HepG2 (cell line): ENCODE measurements at regions not wholly inside any gene's neighbourhood (a gene's known extent, or its start where the extent isn't known, plus 50 kb on each side); places are given as distances from the start of the nearest gene placed in this dataset.

Source experiments
- ATAC-seq: fragments of 200-7000 bp; cut with Tn5 transposase; 3 replicates; pipeline ENCODE4 v1.9.1; 2020; ENCODE audit warnings: mild to moderate bottlenecking, moderate library complexity
- BruUV-seq: library from RNA; stranded (reverse); fragments of 400-500 nt; replicated peaks from 2 replicates; lab custom pipeline; 2021; lab: Mats Ljungman, UMichigan
- CTCF ChIA-PET: fragments of 300-600 bp; formaldehyde crosslinking; extraction: SDS; loops from one replicate; lab custom pipeline; 2021; ENCODE audit warnings: low total read pairs, inconsistent platforms, low intra/inter-chr PET ratio; lab: Yijun Ruan, JAX
- POLR2A ChIA-PET: fragments of 350-600 bp; sonication (Branson Sonifier 250); formaldehyde crosslinking; loops from one replicate; lab custom pipeline; 2020; ENCODE audit warnings: antibody characterized with exemption, inconsistent platforms; lab: Yijun Ruan, JAX
- DNase-seq: peaks from one replicate; pipeline ENCODE4 v3.0.0-alpha.2; 2015; ENCODE audit warnings: low spot score
- FAIRE-seq: peaks from 3 replicates; lab custom pipeline; 2011; peaks lifted over from hg19 to GRCh38; lab: Jason Lieb, UNC
- H2AFZ ChIP-seq: one replicate; pipeline ENCODE4 v1.6.1; 2011; ENCODE audit warnings: low read length, inconsistent platforms
- H3K27ac ChIP-seq: fragments of 300-600 bp; 3 replicates; pipeline ENCODE4 v1.8.0; 2011; ENCODE audit warnings: mixed run types, mild to moderate bottlenecking, mixed read lengths, low read length, inconsistent platforms; ENCODE audit not compliant: insufficient read depth; ENCODE audit errors: extremely low read length
- H3K27me3 ChIP-seq, 2 experiments: fragments of 200-600 bp in 1 of 2; 2 replicates in 1 of 2; 3 replicates in 1 of 2; pipeline versions ENCODE4 v1.6.0 to v1.8.0; 2011; ENCODE audit warnings: low read length in 2 of 2, mild to moderate bottlenecking in 2 of 2, moderate library complexity in 2 of 2, inconsistent platforms in 1 of 2; ENCODE audit not compliant: insufficient read depth in 2 of 2, control insufficient read depth in 1 of 2
- H3K36me3 ChIP-seq, 2 experiments: fragments of 200-600 bp in 1 of 2; replicated peaks in 1 of 2; 2 replicates in 1 of 2; 3 replicates in 1 of 2; pipeline versions ENCODE4 v1.5.1 to v1.8.0; 2011; ENCODE audit warnings: low read length in 2 of 2, inconsistent platforms in 1 of 2; ENCODE audit not compliant: insufficient read depth in 2 of 2, control insufficient read depth in 1 of 2
- H3K4me1 ChIP-seq: 2 replicates; pipeline ENCODE4 v1.5.1; 2012; ENCODE audit warnings: low read length, inconsistent platforms; ENCODE audit not compliant: insufficient read depth
- H3K4me2 ChIP-seq: 2 replicates; pipeline ENCODE4 v1.6.0; 2011; ENCODE audit warnings: low read depth, low read length, inconsistent platforms
- H3K4me3 ChIP-seq, 3 experiments: fragments of 200-600 bp in 1 of 3; sonication (generic), shearing (Covaris generic) in 1 of 3; replicated peaks in 1 of 3; 2 replicates each; pipeline ENCODE4 v1.5.1; 2011 to 2016; ENCODE audit warnings: low read length in 3 of 3, inconsistent platforms in 2 of 3, low read depth in 2 of 3, mild to moderate bottlenecking in 2 of 3, control low read depth in 1 of 3, mixed read lengths in 1 of 3; ENCODE audit not compliant: insufficient read depth in 1 of 3
- H3K79me2 ChIP-seq: one replicate; pipeline ENCODE4 v1.6.1; 2011; ENCODE audit warnings: low read length, inconsistent platforms; ENCODE audit not compliant: insufficient read depth
- H3K9ac ChIP-seq: 2 replicates; pipeline ENCODE4 v1.6.0; 2011; ENCODE audit warnings: mild to moderate bottlenecking, low read depth, low read length, inconsistent platforms; ENCODE audit not compliant: insufficient read depth
- H3K9me3 ChIP-seq: 2 replicates; pipeline ENCODE4 v1.5.1; 2012; ENCODE audit warnings: mild to moderate bottlenecking, low read length
- H4K20me1 ChIP-seq: 2 replicates; pipeline ENCODE4 v1.6.0; 2011; ENCODE audit warnings: inconsistent platforms, mild to moderate bottlenecking, low read length, moderate library complexity; ENCODE audit not compliant: insufficient read depth
- ARID3A ChIP-seq: IDR thresholded peaks from 2 replicates; pipeline ENCODE4 v1.6.1; 2012; ENCODE audit warnings: low read depth, low read length, improper control_type of control experiment
- DZIP1 ChIP-seq: sonication (generic); formaldehyde crosslinking; IDR thresholded peaks from 2 replicates; pipeline ENCODE4 v1.5.0; 2020; ENCODE audit warnings: mild to moderate bottlenecking, missing genetic modification reagents
- HDAC1 ChIP-seq: sonication (generic); formaldehyde crosslinking; IDR thresholded peaks from 2 replicates; pipeline ENCODE4 v1.5.1; 2020; ENCODE audit warnings: mild to moderate bottlenecking, missing genetic modification reagents
- HDAC6 ChIP-seq: fragments of 200-600 bp; sonication (generic); IDR thresholded peaks from 2 replicates; pipeline ENCODE4 v1.7.0; 2017; ENCODE audit warnings: mild to moderate bottlenecking, antibody characterized with exemption, low read length, low read depth
- JDP2 ChIP-seq: sonication (generic); formaldehyde crosslinking; IDR thresholded peaks from 2 replicates; pipeline ENCODE4 v1.8.1; 2022; ENCODE audit warnings: missing genetic modification reagents, borderline replicate concordance
- MIER3 ChIP-seq: IDR thresholded peaks from 2 replicates; pipeline ENCODE4 v1.6.1; 2016; ENCODE audit warnings: missing compliant biosample characterization, borderline replicate concordance
- NR2C2 ChIP-seq: sonication (generic); formaldehyde crosslinking; IDR thresholded peaks from 2 replicates; pipeline ENCODE4 v1.4.0; 2020; ENCODE audit warnings: missing genetic modification reagents, mild to moderate bottlenecking, moderate library complexity, borderline replicate concordance
- POLR2AphosphoS2 ChIP-seq: IDR thresholded peaks from 2 replicates; pipeline ENCODE4 v1.6.1; 2011; ENCODE audit warnings: low read depth, low read length, improper control_type of control experiment
- TFDP1 ChIP-seq: IDR thresholded peaks from 2 replicates; pipeline ENCODE4 v1.6.1; 2016; ENCODE audit warnings: missing compliant biosample characterization, missing genetic modification reagents, borderline replicate concordance
- ZFP91 ChIP-seq: sonication (generic); formaldehyde crosslinking; IDR thresholded peaks from 2 replicates; pipeline ENCODE4 v1.9.0; 2022; ENCODE audit warnings: missing genetic modification reagents, mild to moderate bottlenecking, borderline replicate concordance
- ZNF138 ChIP-seq: sonication (generic); formaldehyde crosslinking; IDR thresholded peaks from 2 replicates; pipeline ENCODE4 v1.5.0; 2020; ENCODE audit warnings: mild to moderate bottlenecking, low read depth, missing genetic modification reagents
- ZNF230 ChIP-seq: sonication (generic); formaldehyde crosslinking; IDR thresholded peaks from 2 replicates; pipeline ENCODE4 v1.4.0; 2020; ENCODE audit warnings: mild to moderate bottlenecking, missing genetic modification reagents
- WGBS: methylation state at CpG from one replicate; pipeline ENCODE4 v1.1.6; 2017; ENCODE audit warnings: low lambda C conversion rate; 5-methylcytosine and 5-hydroxymethylcytosine counted together
- in situ Hi-C: cut with HindIII; loops from 2 replicates; pipeline ENCODE4 v1.10.0; 2017; ENCODE audit warnings: low pct_unique_long_range_greater_than_20kb; ENCODE audit not compliant: extremely low pct_ligation_motif_present
- intact Hi-C: fragments of 100-400 bp; cut with micrococcal nuclease; formaldehyde crosslinking; loops from one replicate; pipeline ENCODE4 v1.10.0; 2022; ENCODE audit not compliant: unreplicated experiment

- H3K4me3 ChIP-seq: no peak overlapping the region
- no peak for TF ChIP-seq TFDP1
- TF ChIP-seq ZNF230 (CRISPR knock-in tag): no peak
- no peak for TF ChIP-seq ZNF138 (CRISPR knock-in tag)
- ATAC-seq: no peak
- no peak overlapping the region for H2AFZ ChIP-seq
- H3K27me3 ChIP-seq: no peaks in the 10 kb centered on the region
- H3K4me1 ChIP-seq: no peaks in the 10 kb centered on the region
- H3K9ac ChIP-seq: no peak overlapping the region
- H3K27ac ChIP-seq: no peak overlapping the region
- CTCF ChIA-PET: no interaction called here
- no peaks in the 10 kb centered on the region for H3K79me2 ChIP-seq
- no peak for DNase-seq
- no TSS peak for BruUV-seq
- no peaks in the 10 kb centered on the region for H3K36me3 ChIP-seq
- POLR2A ChIA-PET: no interaction called here
- no peaks in the 10 kb centered on the region for H4K20me1 ChIP-seq
- in situ Hi-C loops: no loop called here
- no peak for FAIRE-seq
- WGBS: 6% methylated on average over 1 of the region's 1 CpG
- H3K9me3 ChIP-seq: no peaks in the 10 kb centered on the region
- no peak overlapping the region for H3K4me2 ChIP-seq
- intact Hi-C loops: no loop called here
Measured at GRCh38 chr11:109338131-109338530, 83.9 kb upstream of the C11orf87 start.

GRCh38 chr11:109342261-109342660 is 79.7 kb upstream of the C11orf87 start:
- H3K9me3 ChIP-seq: no peaks in the 10 kb centered on the region
- no peak for DNase-seq
- WGBS: 0% methylated on average over 2 of the region's 2 CpGs
- in situ Hi-C loops: no loop called here
- no TSS peak for BruUV-seq
- intact Hi-C loops: no loop called here
- H3K4me2 ChIP-seq: no peak overlapping the region
- no peaks in the 10 kb centered on the region for H3K79me2 ChIP-seq
- H3K27me3 ChIP-seq: no peaks in the 10 kb centered on the region
- no peak overlapping the region for H3K27ac ChIP-seq
- CTCF ChIA-PET: no interaction called here
- no peaks in the 10 kb centered on the region for H4K20me1 ChIP-seq
- H3K4me1 ChIP-seq: no peaks in the 10 kb centered on the region
- H3K9ac ChIP-seq: no peak overlapping the region
- H3K4me3 ChIP-seq: no peak overlapping the region
- H3K36me3 ChIP-seq: no peaks in the 10 kb centered on the region
- ATAC-seq: no peak
- H2AFZ ChIP-seq: no peak overlapping the region
- FAIRE-seq: no peak
- POLR2A ChIA-PET: no interaction called here
- TF ChIP-seq NR2C2 (no peak), HDAC6 (no peak), ZFP91 (no peak), JDP2 (CRISPR knock-in tag) (no peak), POLR2AphosphoS2 (no peak), HDAC1 (no peak), MIER3 (CRISPR knock-in tag) (no peak), ARID3A (no peak), DZIP1 (CRISPR knock-in tag) (no peak)
